Skin of body (tissue), 1 donor: ENCODE measurements at regions not wholly inside any gene's neighbourhood (a gene's known extent, or its start where the extent isn't known, plus 50 kb on each side); places are given as distances from the start of the nearest gene placed in this dataset.
"Not testable (repeated sequence)": the region's sequence is repeated elsewhere in the genome, so short reads cannot be mapped to it uniquely, and the experiment has no call there.

Experiments
- DNase-seq: peaks from one replicate; lab custom pipeline; 2025; lab: John Stamatoyannopoulos, UW

GRCh38 chr20:55090286-55090685, 614.9 kb downstream of the DOK5 start:
- DNase-seq = no peak

GRCh38 chr20:55086421-55086820, 611.0 kb downstream of the DOK5 start:
- no peak for DNase-seq

- no peak for DNase-seq
These were observed 604.5 kb downstream of the DOK5 start for GRCh38 chr20:55079917-55080316.

GRCh38 chr20:55074266-55074840, 599.0 kb downstream of the DOK5 start:
- not testable (repeated sequence) for DNase-seq

GRCh38 chr20:55070001-55070400, 594.6 kb downstream of the DOK5 start:
- no peak for DNase-seq

GRCh38 chr20:55067158-55067825, 591.9 kb downstream of the DOK5 start:
- DNase-seq = no peak

GRCh38 chr20:55058938-55059337, 583.5 kb downstream of the DOK5 start:
- DNase-seq = no peak

GRCh38 chr20:55057779-55058415, 582.5 kb downstream of the DOK5 start:
- no peak for DNase-seq

GRCh38 chr20:55054453-55054852, 579.1 kb downstream of the DOK5 start:
- no peak for DNase-seq

- no peak for DNase-seq
These were observed 578.0 kb downstream of the DOK5 start for GRCh38 chr20:55053389-55053788.

GRCh38 chr20:55052459-55052858, 577.1 kb downstream of the DOK5 start:
- no peak for DNase-seq

GRCh38 chr20:55038684-55039083, 563.3 kb downstream of the DOK5 start:
- DNase-seq = no peak

GRCh38 chr20:55031971-55032370, 556.6 kb downstream of the DOK5 start:
- no peak for DNase-seq

GRCh38 chr20:55014766-55015165, 539.4 kb downstream of the DOK5 start:
- DNase-seq = no peak

- DNase-seq = no peak
These were observed 535.4 kb downstream of the DOK5 start for GRCh38 chr20:55010761-55011160.

- no peak for DNase-seq
These were observed 533.7 kb downstream of the DOK5 start for GRCh38 chr20:55009066-55009465.

- no peak for DNase-seq
These were observed 528.7 kb downstream of the DOK5 start for GRCh38 chr20:55004044-55004443.

- DNase-seq = no peak
These were observed 520.2 kb downstream of the DOK5 start for GRCh38 chr20:54995553-54995952.

GRCh38 chr20:54995011-54995410, 519.6 kb downstream of the DOK5 start:
- DNase-seq = no peak

GRCh38 chr20:54985091-54985490, 509.7 kb downstream of the DOK5 start:
- DNase-seq = no peak

- no peak for DNase-seq
These were observed 508.7 kb downstream of the DOK5 start for GRCh38 chr20:54984104-54984448.

GRCh38 chr20:54983394-54984103, 508.2 kb downstream of the DOK5 start:
- DNase-seq = not testable (repeated sequence)
